Kidney (tissue), 13 donors: ENCODE measurements at regions not wholly inside any gene's neighbourhood (a gene's known extent, or its start where the extent isn't known, plus 50 kb on each side); places are given as distances from the start of the nearest gene placed in this dataset.

Experiments used
- DNase-seq, 5 donors: peaks; one replicate each; pipeline ENCODE4 v3.0.0-alpha.2; 2013 to 2020
- FAIRE-seq: peaks from 2 replicates; lab custom pipeline; 2012; peaks lifted over from hg19 to GRCh38; lab: Jason Lieb, UNC
- H3K27ac ChIP-seq, 2 donors: one replicate each; pipeline ENCODE4 v1.7.0; 2013; ENCODE audit warnings: low read depth in 2 of 2, low read length in 2 of 2, inconsistent platforms in 1 of 2
- H3K27me3 ChIP-seq: one replicate; pipeline ENCODE4 v1.7.1; 2013; ENCODE audit warnings: low read length, inconsistent platforms; ENCODE audit not compliant: control insufficient read depth, insufficient read depth
- H3K36me3 ChIP-seq, 3 donors: one replicate each; pipeline versions ENCODE4 v1.7.0 to v1.7.1; 2013; ENCODE audit warnings: low read length in 3 of 3, control low read depth in 1 of 3, inconsistent platforms in 1 of 3; ENCODE audit not compliant: insufficient read depth in 3 of 3, control insufficient read depth in 2 of 3
- H3K4me1 ChIP-seq, 3 donors: one replicate each; pipeline versions ENCODE4 v1.7.0 to v1.7.1; 2013; ENCODE audit warnings: low read length in 3 of 3, inconsistent platforms in 1 of 3, low read depth in 1 of 3; ENCODE audit not compliant: control insufficient read depth in 2 of 3, insufficient read depth in 2 of 3
- H3K4me3 ChIP-seq, 3 donors: one replicate each; pipeline versions ENCODE4 v1.7.0 to v1.8.1; 2013; ENCODE audit warnings: low read length in 3 of 3, control low read depth in 1 of 3, inconsistent platforms in 1 of 3
- H3K9ac ChIP-seq, 3 donors: one replicate each; pipeline versions ENCODE4 v1.7.0 to v1.7.1; 2013; ENCODE audit warnings: low read length in 3 of 3, control low read depth in 1 of 3, inconsistent platforms in 1 of 3
- H3K9me3 ChIP-seq, 3 donors: one replicate each; pipeline versions ENCODE4 v1.7.0 to v1.7.1; 2013; ENCODE audit warnings: low read length in 3 of 3, control low read depth in 1 of 3, inconsistent platforms in 1 of 3; ENCODE audit not compliant: control insufficient read depth in 2 of 3, insufficient read depth in 1 of 3
- intact Hi-C: fragments of 100-400 bp; cut with DNase I; formaldehyde crosslinking; loops from one replicate; pipeline ENCODE4 v1.11.1; 2022
- TF ChIP-seq, protein P1 (sequence below): IDR thresholded peaks from 3 replicates; pipeline ENCODE4 v1.5.1; 2012; ENCODE audit warnings: mild to moderate bottlenecking, moderate library complexity, borderline replicate concordance; ENCODE audit not compliant: insufficient read depth; ENCODE audit errors: extremely low read depth
- donor health status: control.
- donor health status: control.
- donor health status: control.
- donor health status: control.
- donor health status: control.
- donor health status: DM: yes; HTN: yes; CAD: no.
- donor health status: Normal renal cell carcinoma (clear cell type).

DNA sequence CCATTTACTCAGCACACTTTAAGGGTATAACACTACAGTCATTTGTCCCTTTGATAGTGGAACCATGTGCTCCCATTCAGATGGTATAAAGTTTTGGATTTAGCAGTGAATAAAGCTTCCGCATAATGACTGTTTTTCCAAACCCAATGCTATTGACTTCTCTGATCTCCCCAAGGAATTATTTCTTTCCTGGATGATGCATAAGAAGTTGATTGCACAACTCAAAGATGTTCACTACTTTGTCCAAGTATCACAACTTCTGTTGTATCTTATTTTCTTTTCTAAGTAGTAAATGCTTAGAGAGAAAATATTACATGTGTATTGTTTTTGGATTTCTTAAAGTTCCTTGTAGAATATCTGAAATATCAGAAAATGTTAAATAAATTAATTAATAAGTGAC, 300.2 kb downstream of the GPM6A start:
- H3K27ac ChIP-seq: no peak overlapping the region
- H3K9ac ChIP-seq: no peak overlapping the region
- no peaks in the 10 kb centered on the region for H3K27me3 ChIP-seq
- no peak overlapping the region for H3K4me3 ChIP-seq
- H3K9me3 ChIP-seq: no peaks in the 10 kb centered on the region
- no peaks in the 10 kb centered on the region for H3K4me1 ChIP-seq
- no peaks in the 10 kb centered on the region for H3K36me3 ChIP-seq
- FAIRE-seq (no peak), DNase-seq (no peak)
- intact Hi-C loops: no loop called here
- TF ChIP-seq, protein P1, sequence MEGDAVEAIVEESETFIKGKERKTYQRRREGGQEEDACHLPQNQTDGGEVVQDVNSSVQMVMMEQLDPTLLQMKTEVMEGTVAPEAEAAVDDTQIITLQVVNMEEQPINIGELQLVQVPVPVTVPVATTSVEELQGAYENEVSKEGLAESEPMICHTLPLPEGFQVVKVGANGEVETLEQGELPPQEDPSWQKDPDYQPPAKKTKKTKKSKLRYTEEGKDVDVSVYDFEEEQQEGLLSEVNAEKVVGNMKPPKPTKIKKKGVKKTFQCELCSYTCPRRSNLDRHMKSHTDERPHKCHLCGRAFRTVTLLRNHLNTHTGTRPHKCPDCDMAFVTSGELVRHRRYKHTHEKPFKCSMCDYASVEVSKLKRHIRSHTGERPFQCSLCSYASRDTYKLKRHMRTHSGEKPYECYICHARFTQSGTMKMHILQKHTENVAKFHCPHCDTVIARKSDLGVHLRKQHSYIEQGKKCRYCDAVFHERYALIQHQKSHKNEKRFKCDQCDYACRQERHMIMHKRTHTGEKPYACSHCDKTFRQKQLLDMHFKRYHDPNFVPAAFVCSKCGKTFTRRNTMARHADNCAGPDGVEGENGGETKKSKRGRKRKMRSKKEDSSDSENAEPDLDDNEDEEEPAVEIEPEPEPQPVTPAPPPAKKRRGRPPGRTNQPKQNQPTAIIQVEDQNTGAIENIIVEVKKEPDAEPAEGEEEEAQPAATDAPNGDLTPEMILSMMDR: no peak

DNA sequence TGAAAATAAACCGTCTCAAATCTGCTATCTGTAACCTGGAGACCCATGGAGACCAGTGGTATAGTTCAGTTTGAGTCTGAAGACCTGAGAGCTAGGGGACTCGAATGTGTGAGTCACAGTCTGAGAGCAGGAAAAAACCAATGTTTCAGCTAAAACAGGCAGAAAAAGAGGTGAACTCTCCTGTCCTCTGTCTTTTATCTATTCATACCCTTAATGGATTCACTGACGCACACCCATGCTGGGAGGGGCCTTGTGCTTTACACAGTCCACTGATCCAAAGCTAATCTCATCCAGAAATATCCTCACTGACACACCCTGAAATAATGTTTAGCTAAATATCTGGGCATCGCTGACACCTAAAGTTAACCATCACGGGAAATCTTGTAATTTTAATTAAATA, 297.9 kb downstream of the GPM6A start:
- no peak for FAIRE-seq
- H3K9me3 ChIP-seq: no peaks in the 10 kb centered on the region
- H3K27ac ChIP-seq: no peak overlapping the region
- no peaks in the 10 kb centered on the region for H3K27me3 ChIP-seq
- no peaks in the 10 kb centered on the region for H3K4me1 ChIP-seq
- TF ChIP-seq, protein P1: no peak
- DNase-seq: no peak
- H3K9ac ChIP-seq: no peak overlapping the region
- no peak overlapping the region for H3K4me3 ChIP-seq
- intact Hi-C loops: no loop called here
- no peaks in the 10 kb centered on the region for H3K36me3 ChIP-seq

DNA sequence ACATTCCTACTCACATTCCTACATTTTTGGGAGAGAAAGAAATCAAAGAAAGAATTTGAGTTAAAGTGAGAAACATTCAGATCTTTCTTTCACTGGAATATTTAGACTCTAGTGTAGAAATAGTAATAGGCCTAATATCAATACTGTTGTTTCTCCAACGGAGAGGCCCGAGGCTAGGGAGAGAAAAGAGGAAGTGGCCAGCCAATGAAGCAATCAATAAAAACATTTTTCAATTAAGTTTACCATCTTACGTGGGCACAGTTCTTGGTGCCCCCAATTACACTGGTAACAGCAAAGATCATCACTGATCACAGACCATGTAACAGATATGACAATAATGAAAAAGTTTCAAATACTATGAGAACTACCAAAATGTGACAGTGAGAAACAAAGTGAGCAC, 281.4 kb downstream of the GPM6A start:
- intact Hi-C loops: no loop called here
- H3K36me3 ChIP-seq: no peaks in the 10 kb centered on the region
- no peaks in the 10 kb centered on the region for H3K4me1 ChIP-seq
- H3K27ac ChIP-seq: no peak overlapping the region
- DNase-seq: no peak
- no peaks in the 10 kb centered on the region for H3K27me3 ChIP-seq
- no peak overlapping the region for H3K4me3 ChIP-seq
- TF ChIP-seq, protein P1: no peak
- no peak for FAIRE-seq
- no peak overlapping the region for H3K9ac ChIP-seq
- no peaks in the 10 kb centered on the region for H3K9me3 ChIP-seq

DNA sequence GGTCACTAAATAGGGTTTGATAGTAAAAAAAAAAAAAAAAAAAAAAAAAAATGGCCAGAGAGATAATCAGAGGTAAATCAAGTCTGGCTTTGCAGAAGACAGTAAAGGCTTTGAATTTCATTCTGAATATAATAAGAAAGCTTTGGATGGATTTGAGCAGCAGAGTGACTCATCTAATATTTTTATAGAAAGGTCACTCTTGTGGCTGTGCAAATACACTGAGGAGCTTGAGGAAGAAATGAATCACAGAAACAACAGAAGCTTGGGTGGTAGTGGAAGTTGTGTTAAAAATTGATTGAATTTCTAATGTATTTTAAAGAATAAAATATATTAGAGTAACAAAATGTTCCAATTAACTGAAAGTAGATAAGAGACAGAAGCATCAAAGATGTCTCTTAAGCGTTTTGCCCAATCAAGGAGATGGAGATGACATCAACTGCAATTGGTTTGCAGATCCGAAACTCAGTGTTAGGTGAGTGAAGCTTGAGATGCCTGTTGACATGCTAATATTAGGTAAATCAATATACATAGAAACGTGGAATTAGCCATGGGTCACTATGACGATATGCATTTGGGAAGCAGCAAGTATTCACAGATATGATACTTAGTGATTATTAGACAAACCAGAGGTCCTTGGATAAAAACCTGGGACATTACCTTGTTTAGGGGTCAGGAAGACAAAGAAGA, 280.5 kb downstream of the GPM6A start:
- Histone ChIP-seq H3K4me3 (no peak overlapping the region), H3K27ac (no peak overlapping the region), H3K27me3 (no peaks in the 10 kb centered on the region), H3K36me3 (no peaks in the 10 kb centered on the region), H3K9ac (no peak overlapping the region), H3K9me3 (no peaks in the 10 kb centered on the region), H3K4me1 (no peaks in the 10 kb centered on the region)
- TF ChIP-seq, protein P1: no peak
- DNase-seq: no peak
- intact Hi-C loops: no loop called here
- no peak for FAIRE-seq
